H1 (cell line): ENCODE measurements at regions not wholly inside any gene's neighbourhood (a gene's known extent, or its start where the extent isn't known, plus 50 kb on each side); places are given as distances from the start of the nearest gene placed in this dataset.

Experiments used
- CREB1 ChIP-seq: IDR thresholded peaks from 2 replicates; pipeline ENCODE4 v1.6.1; 2012; ENCODE audit warnings: inconsistent platforms
- CTBP2 ChIP-seq: IDR thresholded peaks from 2 replicates; pipeline ENCODE4 v1.7.0; 2011; ENCODE audit warnings: borderline replicate concordance, mild to moderate bottlenecking, moderate library complexity, mixed read lengths, low read length; ENCODE audit not compliant: insufficient read depth, insufficient read length
- MAFK ChIP-seq: IDR thresholded peaks from 2 replicates; pipeline ENCODE4 v1.6.1; 2012; ENCODE audit warnings: low read depth, mild to moderate bottlenecking, improper control_type of control experiment, low read length
- PHF8 ChIP-seq: fragments of 200-600 bp; sonication (generic); conservative IDR thresholded peaks from 2 replicates; pipeline ENCODE4 v1.7.1; 2012; ENCODE audit warnings: low read depth, mild to moderate bottlenecking, inconsistent platforms, low read length, moderate library complexity
- SAP30 ChIP-seq: fragments of 300-600 bp; sonication (generic); IDR thresholded peaks from 2 replicates; pipeline ENCODE4 v1.7.1; 2012; ENCODE audit warnings: low read length, moderate library complexity, mild to moderate bottlenecking, inconsistent platforms; ENCODE audit not compliant: insufficient read depth, insufficient replicate concordance
- SP2 ChIP-seq: IDR thresholded peaks from 2 replicates; pipeline ENCODE4 v1.6.1; 2012; ENCODE audit warnings: mild to moderate bottlenecking, low read length, inconsistent platforms

- TF ChIP-seq CREB1 (no peak), SP2 (no peak), PHF8 (no peak), SAP30 (no peak), CTBP2 (no peak), MAFK (no peak)
Observed at GRCh38 chrX:22366906-22367305, 94.2 kb downstream of the CBLL2 start (continued).
